Loucy (cell line): ENCODE measurements at regions not wholly inside any gene's neighbourhood (a gene's known extent, or its start where the extent isn't known, plus 50 kb on each side); places are given as distances from the start of the nearest gene placed in this dataset.

Experiments
- CTCF ChIP-seq: fragments of 200-600 bp; sonication (generic); conservative IDR thresholded peaks from 2 replicates; pipeline ENCODE4 v1.5.1; 2014; ENCODE audit warnings: mild to moderate bottlenecking, antibody characterized with exemption, low read length
- EZH2phosphoT487 ChIP-seq: fragments of 200-600 bp; IDR thresholded peaks from 2 replicates; pipeline ENCODE4 v1.6.1; 2018; ENCODE audit warnings: antibody characterized with exemption, mild to moderate bottlenecking, moderate library complexity, borderline replicate concordance

GRCh38 chrX:40943093-40943641 is 142.1 kb upstream of the USP9X start:
- TF ChIP-seq CTCF (no peak), EZH2phosphoT487 (no peak)
